Activated CD4-positive, alpha-beta T cell treated with anti-CD3 and anti-CD28 coated beads for 48 hours (primary cell): ENCODE measurements at regions not wholly inside any gene's neighbourhood (a gene's known extent, or its start where the extent isn't known, plus 50 kb on each side); places are given as distances from the start of the nearest gene placed in this dataset.

ENCODE experiments used
- DNase-seq: peaks from one replicate; pipeline ENCODE4 v3.0.0-alpha.2; 2020

DNA sequence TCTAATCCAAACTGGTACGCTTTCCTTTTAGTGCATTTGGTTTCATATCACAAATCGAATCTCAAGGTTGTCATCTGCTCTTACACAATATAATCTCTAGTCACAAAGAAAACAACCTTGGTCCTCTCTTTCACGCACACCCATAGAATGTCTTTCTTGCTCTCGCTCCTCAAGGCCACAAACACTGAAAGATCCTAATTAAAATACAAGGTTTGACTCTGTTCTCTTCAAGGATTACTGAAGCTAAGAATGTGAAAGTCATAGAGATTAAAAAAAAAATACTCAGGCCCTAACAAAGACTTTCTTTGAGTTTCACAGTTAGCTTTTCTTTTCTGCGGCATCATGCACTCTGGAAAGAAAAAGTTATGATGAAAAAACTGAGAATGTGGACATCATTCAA, 891.5 kb downstream of the EFNB2 start:
- DNase-seq, result no peak

DNA sequence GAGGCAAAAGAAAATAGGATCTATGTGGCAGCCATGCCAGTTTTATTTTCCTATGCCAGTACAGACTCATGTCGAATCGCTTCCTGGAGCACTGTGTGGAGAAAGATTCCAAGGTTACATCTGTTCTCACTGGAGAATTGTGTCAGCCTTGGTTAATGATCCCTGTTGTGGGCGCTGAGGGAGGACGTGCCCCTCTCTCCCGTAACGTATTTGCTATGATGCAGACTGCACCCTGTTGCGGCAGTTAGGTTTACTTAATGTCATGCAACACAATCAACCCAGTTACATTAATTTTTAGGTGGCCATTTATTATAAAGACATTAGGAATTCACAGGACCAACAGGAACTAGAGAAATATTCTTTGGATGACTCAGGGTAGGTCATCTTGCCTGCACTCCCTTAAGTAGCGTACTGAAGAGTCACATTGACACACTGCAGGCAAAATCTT, 892.9 kb downstream of the EFNB2 start:
- no peak for DNase-seq

DNA sequence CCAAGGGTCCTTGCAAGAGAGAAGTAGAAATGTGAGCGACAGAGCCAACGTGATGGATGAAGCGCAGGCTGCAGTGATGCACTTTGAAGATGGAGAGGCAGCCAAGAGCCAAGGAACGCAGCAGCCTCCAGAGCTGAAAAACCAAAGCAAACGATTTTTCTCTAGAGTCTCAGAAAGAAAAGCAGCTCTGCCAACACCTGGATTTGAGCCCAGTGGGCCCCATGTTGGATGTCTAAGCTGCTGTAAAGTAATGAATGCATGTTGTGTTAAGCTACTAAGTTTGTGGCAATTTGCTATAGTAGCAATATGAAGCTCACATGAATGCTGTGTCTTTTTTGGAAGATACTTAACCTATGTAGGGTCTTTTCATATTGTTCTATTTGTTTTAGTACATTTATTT, 894.3 kb downstream of the EFNB2 start:
- DNase-seq, result no peak

DNA sequence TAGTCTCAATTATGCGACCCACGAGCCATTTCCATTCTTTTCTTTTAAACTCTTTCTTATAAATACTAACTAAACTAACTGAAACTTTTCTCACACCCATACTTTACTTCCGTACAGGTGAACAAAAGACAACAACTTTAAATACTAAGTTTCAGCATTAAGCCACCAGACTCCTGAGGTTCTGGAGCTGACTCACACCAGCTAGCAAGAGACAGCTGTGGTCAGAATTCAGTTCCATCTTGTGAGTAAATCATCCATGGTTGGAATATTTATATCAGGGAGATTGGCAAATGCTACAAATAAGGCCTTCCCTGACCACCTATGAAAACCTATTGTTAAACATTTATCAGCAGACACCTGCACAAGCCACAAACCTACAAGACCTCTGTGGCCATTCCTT, 897.0 kb downstream of the EFNB2 start:
- no peak for DNase-seq

DNA sequence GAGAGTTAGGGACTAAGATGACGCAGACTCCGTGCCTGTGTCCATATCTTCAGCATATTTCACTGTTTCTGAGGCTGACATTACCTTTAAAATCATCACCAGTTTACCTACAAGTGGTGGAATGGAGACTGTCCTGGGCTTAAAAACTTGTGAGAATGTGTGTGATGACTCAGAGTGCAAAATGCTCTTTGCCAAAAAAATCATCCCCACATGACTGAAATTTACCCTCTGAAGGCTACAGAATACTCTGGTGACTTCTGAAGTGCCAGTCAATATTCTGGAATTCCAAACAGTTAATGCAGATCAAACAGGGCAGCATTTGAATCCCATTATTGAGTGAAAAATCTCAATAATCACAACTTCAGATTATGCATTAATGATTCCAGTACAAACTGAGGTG, 901.4 kb downstream of the EFNB2 start:
- no peak for DNase-seq

DNA sequence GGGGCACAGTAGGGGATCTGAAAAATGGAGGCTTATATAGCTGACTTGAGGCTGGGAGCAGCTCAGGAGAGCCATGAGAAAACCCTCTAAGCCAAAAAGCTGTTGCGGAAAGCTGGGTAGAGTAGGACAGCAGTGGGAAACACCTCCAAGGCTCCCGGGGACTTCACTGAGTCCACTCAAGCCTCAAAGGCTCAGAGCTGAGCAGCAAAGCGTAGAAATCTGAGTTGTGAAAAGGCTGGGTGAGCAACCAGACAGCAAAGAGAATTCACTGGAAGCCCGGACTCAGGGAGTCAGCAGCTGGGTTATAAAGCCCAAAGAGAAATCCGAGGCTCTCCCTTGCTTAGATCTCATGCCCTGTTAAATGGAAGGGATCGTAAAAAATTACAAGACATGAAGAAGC, 905.0 kb downstream of the EFNB2 start:
- DNase-seq, result no peak

DNA sequence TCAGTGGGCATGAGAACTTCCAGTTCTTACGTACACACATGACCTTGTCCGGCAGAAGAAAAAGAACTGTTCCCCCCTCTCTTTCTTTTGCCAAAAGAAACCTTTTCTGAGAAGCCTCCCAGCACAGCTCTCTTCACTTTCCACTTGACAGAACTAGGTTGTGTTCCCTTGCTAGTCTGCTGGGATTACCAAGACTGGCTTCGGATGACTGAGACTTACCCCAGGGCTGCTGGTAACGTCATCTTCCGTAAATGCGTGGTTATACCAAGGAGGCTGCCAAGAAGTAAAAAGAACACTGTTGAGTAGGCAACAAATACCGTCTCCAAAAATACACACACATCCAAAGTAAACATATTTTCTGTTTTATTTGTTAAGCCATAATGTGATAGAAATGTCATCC, 908.2 kb downstream of the EFNB2 start:
- DNase-seq, result no peak

DNA sequence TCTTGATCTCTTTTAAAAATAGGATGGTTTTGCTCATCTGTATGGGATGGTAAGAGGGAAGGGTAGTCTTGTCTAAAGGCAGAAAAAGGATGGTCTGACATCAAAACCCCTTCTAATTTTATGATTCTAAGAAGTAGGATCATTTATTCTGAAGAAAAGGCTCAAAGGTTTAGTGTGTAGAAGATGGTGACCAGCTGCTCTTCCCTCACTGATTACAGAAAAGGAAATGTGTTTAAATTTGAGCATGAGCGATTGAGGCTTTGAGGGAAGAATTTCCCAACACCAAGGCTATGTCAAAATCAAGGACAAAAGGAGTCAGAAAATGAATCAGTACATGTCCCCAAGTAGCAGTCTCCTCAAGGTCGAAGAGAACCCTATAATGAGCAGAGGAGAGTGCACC, 909.8 kb downstream of the EFNB2 start:
- DNase-seq, result no peak

DNA sequence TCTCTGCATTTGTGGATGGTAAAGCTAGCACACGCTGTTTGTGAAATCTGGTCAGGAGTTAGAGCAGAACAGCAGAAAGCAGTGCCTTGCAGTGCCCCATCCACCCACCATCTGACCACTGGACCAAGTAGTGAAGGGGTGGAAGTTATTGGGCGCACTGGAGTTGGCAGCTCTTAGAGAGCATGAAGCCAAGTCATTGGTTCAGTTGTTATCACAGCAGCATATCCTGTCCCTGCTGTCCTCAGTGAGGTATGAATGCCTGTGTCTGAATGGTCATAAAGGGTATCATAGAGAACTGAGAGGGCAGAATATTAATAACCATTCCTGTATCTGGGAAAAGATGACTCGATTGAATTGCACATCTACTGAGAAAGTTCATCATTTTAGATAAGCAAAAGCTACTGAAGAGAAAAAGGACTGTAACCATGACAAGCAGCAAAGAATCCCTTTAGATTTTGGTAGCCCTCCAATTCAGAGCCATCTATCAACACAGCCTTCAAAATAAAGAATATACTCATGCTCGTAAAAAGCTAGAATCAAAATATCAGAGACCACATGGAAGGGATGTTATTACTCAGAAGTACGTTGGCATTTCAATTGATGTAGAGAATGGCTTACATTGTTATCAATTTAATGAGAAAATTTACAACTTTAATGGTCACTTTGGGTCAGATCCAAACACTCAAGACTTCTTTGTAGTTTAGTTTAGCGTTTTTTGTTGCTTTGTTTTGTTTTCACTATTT, 919.0 kb downstream of the EFNB2 start:
- DNase-seq, result no peak

DNA sequence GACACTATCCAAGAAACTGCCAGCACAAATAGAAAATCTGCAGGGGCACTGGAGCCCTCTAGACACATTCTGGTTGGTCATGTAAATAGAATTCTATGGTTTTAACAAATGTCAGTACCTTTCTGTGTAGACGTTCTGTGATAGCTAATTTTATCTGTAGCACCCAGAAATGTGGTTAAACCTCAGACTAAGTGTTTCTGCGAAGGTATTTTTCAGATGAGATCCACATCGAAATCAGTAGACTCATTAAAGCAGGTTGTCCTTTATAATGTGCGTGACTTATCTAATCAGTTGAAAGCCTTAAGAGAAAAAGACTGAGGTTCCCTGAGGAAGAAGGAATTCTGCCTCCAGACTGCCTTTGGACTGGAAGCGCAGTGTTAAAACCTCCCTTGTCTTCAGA, 922.9 kb downstream of the EFNB2 start:
- DNase-seq, result no peak

DNA sequence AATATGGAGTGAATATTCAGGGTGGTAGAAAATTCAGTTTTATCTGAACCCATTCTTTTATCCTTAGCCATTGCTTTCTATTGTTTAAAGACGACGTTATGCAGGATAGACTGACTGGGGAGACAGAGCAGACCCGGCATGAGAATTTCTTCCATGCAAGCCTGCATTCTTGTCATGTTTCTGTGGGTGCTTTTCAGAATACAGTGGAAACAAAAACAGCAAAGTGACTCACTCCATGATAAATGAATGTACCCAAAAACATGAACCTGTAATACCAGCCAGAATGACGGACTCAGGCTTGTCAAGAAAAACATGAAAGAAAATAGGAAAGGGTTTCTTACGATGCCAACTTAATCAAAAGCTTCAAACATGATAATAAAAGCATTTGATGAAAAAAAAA, 924.0 kb downstream of the EFNB2 start:
- no peak for DNase-seq

DNA sequence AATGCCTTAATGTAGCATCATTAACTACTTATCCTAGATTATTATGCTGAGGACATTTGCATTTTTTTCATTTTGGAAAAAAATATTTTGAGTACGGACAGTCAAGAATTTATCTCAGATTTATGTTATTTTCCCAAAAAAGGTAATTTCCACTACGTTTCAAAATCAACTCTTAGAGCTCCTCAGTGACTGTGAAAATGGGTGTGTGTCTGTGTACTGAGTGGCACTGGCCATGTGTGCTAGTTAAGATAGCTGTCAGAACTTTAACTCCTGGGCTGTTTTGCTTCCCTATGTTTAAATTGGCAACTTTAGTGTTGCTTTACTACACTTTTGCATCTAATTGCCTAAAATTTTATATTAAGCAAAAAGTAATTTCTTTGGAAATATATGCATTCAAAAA, 927.4 kb downstream of the EFNB2 start:
- DNase-seq, result no peak

DNA sequence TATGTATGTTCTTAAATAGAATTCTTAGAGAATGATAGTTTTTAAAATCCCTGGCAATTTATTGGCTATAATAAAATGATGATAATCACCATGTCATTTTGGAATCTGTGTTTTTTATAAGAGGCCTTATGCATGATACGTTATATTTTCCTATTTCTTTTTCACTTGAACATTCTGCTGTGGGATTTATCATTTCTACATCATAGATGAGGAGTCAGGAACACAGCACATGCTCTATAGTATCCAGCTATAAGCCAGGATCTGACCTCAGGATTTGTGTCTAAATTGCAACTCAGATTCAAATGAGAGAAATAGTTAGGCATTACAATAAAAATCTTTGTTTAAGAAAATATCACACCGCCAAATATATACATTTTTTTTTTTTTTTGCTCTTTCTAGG, 928.0 kb downstream of the EFNB2 start:
- DNase-seq, result no peak

DNA sequence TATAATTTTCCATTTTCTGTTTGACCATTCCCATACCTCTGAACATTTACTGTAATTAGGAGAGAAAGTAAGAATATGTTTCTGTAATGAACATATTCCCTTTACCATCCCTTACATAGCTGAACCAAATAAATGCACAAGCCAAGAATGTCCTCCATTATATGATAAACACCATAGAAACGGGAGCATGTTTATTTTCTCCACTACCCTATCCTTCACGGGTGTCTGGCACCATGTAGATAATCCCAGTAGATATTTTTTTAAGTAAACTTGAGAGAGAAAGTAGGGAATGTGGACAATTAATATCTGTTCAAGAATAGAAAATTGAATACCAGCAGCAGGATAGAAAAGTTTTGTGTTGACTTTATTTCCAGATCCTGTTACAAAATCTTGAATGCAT, 928.4 kb downstream of the EFNB2 start:
- DNase-seq, result no peak

DNA sequence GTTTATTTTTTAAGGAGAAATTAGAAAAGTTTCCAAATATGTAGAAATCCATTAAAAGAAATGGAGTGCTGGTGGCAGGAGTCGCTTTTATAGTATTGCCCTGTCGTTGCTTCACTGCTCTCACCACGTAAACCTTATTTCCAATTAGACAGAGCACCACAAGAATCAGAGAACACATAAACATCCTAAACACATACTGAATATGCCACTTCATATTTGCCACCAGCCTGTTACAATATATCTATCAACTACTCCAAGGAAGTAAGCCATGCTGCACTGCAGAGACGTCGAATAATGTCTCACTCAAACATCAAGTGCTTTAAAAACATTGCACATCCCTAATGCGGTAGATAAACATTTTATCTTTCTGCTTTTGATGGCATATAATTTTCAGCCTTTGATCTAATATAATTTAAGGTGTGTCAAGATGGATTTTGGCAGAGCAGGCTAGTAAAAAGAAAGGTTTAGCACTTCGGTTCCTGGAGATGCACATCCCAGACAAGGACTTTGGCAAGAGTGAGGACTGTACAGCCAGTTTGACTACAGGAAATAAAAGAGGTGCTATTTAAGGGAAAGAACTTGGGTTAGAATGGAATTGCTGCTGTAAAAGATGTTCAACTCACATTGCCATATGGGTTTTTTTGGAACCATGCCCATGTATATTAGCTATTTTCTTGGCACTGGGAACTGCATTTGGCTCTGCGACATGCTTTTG, 932.3 kb downstream of the EFNB2 start:
- no peak for DNase-seq

DNA sequence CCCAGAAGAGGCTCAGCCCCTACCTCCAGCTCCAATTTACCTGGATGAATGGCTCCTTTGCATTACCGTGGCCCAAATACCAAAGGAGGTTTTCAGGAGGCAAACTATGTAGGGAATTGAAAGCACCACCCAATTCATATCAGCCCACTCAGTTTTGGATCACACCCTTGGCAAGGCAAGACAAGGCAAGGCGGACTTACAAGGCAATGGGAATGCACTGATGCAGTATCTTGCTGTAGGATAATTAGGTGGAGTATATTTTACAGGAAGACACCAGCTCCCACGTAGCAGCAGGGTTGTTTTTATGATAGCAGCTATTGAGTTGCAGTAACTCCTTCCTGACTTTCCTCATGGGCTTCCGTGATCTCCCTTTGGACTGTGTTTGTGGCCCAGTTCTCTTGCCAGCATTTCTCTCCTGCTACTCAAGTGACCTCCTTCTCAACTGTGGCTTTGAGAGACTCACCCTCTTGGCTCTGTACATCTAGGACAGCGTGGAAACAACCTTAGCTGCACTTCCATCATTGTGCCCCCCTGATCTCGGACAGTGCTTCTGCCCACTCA, 935.9 kb downstream of the EFNB2 start:
- no peak for DNase-seq

DNA sequence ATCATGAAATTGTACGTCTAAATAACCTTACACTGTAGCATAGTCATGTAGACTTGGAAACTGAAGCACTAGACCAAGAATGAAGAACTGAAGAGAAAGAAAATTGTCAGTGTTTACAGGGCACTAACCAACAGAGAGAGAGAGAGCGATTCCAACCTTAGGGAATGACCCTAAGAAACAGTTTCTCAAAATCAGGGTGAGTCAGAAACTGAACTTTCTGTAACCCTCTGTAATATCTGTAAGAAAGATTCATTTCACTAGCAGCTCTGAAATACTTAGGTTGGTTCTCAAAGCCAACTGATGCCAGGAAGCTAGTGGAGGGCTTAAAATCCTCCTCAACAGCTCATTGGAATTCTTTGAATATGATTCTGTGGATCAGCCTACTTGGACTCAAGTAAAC, 936.9 kb downstream of the EFNB2 start:
- no peak for DNase-seq

DNA sequence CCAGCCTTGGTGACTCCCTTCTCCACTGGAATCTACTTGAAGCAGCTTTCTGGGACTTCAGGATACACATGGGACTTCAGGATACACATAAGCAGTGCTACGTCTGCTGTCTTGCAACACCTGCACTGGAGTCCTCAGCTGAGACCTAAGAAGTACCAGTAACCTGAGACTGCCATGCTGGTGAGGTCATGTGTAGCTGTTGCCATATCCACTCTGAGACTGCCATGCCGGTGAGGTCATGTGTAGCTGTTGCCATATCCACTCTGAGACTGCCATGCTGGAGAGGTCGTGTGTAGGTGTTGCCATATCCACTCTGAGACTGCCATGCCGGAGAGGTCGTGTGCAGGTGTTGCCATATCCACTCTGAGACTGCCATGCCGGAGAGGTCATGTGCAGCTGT, 937.9 kb downstream of the EFNB2 start:
- DNase-seq, result no peak

DNA sequence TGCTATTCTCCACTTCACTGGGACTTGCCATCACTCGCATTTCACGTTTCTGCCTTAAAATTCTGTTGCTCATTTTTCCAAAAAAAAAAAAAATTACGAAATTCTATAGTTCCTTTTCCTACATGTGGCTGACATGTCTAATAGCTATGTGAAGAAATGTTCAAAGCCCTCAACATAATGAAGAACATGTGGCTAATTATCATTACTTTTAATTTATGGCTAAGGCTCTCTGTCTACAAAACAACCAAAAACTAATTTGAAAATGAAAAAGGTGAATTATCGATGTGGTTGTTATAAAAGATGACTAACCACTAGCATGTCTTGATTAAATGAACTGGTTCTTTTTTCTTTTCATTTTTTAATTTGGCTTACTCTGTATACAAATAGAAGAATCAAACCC, 940.0 kb downstream of the EFNB2 start:
- no peak for DNase-seq

DNA sequence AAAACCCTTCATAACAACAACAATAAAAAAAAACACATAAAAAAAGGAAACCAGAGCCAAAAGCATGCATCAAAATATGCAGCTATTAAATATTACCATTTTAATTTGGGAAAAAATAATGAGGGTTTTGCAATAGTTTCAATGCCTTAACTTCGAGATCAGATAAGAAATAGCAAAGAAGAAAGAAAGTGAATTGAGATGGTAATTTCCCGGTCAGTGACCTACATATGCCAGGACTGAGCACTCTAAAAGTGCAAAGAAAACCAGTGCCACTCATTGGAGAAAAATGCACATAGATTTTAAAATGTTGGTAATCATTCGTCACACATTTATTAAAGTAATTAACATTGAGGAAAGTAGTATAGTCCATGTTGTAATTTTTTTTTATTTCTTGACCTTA, 944.2 kb downstream of the EFNB2 start:
- DNase-seq, result no peak

DNA sequence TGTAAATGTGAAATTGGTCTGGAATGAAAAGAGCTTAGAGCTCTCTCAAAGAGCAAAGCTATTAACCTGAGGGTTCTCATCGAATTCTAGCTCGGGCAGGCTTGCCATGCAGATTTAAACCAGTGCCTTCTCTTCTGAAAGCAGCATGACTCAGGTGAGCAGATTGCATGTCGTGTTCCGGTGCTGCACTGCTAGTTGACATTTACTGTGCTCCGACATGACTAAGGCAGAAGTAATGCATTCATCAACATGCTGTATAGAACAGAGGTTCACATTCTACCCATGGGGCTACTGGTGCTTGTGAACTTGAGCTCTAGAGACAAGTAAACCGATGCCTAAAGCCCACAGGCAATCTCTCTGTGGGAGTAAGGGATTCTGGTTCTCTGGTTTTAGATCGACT, 947.7 kb downstream of the EFNB2 start:
- DNase-seq, result no peak

DNA sequence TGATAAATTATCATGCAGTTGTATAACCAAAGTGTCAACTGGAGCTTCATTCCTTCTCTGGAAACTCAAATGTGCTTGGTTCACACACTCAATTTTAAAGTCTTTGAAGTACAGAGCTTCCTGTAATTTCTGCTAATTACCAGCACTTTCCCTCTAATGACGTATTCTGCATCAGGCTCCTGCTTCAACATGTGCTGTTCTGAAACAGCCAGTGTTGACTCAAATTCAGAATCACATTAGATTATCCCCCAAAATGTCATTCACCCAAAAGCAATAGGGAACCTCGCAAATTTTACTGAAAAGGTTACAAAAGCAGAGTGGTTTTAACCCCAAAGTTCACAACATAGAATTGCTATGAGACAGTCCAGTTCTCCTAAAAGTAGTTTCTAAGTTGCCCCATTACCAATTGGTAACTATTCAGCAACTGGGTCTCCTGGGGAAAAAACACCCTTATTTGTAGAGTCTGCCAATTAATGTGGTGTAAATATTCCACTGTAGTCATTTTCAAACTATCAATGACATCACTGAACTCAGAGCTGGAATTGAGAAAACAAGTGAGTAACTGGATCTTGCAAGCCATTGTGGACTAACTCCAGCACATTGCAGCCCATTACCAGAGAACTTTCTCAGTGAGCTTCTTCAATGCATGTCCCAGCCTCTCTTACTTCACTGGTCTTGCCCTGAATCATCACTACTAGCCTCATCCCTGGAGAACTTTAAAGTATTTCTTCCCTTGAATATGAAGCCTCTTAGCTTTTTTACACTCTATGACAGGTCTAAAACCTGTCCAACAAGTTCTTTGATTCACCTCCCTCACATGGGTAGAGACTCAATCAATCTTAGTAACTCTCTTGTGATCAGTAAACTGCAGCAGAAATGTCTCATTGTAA, 955.4 kb downstream of the EFNB2 start:
- no peak for DNase-seq

DNA sequence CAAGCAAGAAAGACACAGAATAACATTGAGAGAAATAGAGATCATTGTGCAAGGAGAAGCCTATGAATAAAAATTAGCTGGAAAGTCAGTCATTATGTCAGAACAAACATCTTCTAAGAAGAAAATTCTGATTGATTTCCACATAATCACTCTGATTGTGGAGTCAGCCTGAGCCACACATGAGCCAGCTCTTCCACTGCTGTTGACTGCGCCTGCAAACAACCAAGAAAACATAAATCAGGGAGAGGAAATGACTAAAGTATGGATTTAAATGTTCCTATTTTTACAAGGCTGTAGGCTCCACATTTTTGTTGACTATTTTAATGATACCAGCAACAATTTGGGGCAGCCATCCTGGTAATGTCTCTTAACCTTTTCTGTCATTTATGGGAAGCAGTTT, 962.3 kb downstream of the EFNB2 start:
- DNase-seq, result no peak

DNA sequence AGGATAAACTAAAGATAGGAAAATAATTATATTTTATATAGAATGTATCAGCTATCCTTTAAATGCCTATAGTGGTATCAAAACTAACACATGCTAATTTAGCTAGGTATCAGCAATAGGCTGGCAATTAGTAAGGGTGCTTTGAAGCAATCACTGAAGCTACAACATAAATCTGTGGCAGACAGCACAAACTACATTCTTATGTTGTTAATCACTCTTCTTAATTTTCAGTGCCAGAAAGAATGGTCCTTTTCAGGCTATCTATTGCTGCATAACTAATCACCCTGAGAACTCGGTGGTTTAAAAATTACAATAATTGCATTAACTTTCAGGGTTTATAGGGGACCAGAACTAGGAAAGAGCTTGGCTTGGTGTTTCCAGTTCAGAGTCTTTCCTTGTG, 963.1 kb downstream of the EFNB2 start:
- DNase-seq, result no peak
